ENCODE measurements at regions not wholly inside any gene's neighbourhood (a gene's known extent, or its start where the extent isn't known, plus 50 kb on each side); places are given as distances from the start of the nearest gene placed in this dataset.

GRCh38 chr16:54632322-54633220 is 298.1 kb upstream of the IRX5 start:
- no peak for TF ChIP-seq POLR2A (IDR thresholded peaks at IDR 0.05)
- TF ChIP-seq CTCF (IDR thresholded peaks at IDR 0.05): no peak
